Liver (tissue), 8 donors: ENCODE measurements at regions not wholly inside any gene's neighbourhood (a gene's known extent, or its start where the extent isn't known, plus 50 kb on each side); places are given as distances from the start of the nearest gene placed in this dataset.

Source experiments
- DNase-seq: peaks from one replicate; pipeline ENCODE4 v3.0.0-alpha.2; 2017; ENCODE audit warnings: low spot score
- H3K27ac ChIP-seq, 2 donors: one replicate each; pipeline ENCODE4 v1.7.0; 2013; ENCODE audit warnings: inconsistent platforms in 2 of 2, low read length in 2 of 2, control low read depth in 1 of 2, low read depth in 1 of 2, mild to moderate bottlenecking in 1 of 2
- H3K27me3 ChIP-seq, 4 donors: one replicate each; pipeline versions ENCODE4 v1.6.1 to v1.7.0; 2013; ENCODE audit warnings: low read length in 3 of 4, inconsistent platforms in 1 of 4, mild to moderate bottlenecking in 1 of 4, moderate library complexity in 1 of 4; ENCODE audit not compliant: control insufficient read depth in 4 of 4, insufficient read depth in 4 of 4
- H3K36me3 ChIP-seq, 4 donors: one replicate each; pipeline versions ENCODE4 v1.6.1 to v1.7.0; 2013; ENCODE audit warnings: low read length in 3 of 4, mild to moderate bottlenecking in 3 of 4, low read depth in 1 of 4, moderate library complexity in 1 of 4; ENCODE audit not compliant: control insufficient read depth in 4 of 4, insufficient read depth in 3 of 4
- H3K4me1 ChIP-seq, 4 donors: one replicate each; pipeline versions ENCODE4 v1.6.1 to v1.7.0; 2013; ENCODE audit warnings: low read length in 3 of 4, mild to moderate bottlenecking in 3 of 4, moderate library complexity in 1 of 4; ENCODE audit not compliant: control insufficient read depth in 4 of 4, insufficient read depth in 4 of 4
- H3K4me3 ChIP-seq, 3 donors: one replicate each; pipeline versions ENCODE4 v1.6.1 to v1.7.0; 2013; ENCODE audit warnings: low read length in 3 of 3, control low read depth in 1 of 3, low read depth in 1 of 3, mild to moderate bottlenecking in 1 of 3
- H3K9ac ChIP-seq, 2 donors: one replicate each; pipeline ENCODE4 v1.7.0; 2013; ENCODE audit warnings: low read length in 2 of 2, mild to moderate bottlenecking in 2 of 2, moderate library complexity in 2 of 2, control low read depth in 1 of 2, low read depth in 1 of 2
- H3K9me3 ChIP-seq, 4 donors: one replicate each; pipeline versions ENCODE4 v1.6.1 to v1.7.0; 2013; ENCODE audit warnings: low read length in 3 of 4; ENCODE audit not compliant: control insufficient read depth in 4 of 4
- EGR1 ChIP-seq, 2 donors: IDR thresholded peaks; 2 replicates each; pipeline ENCODE4 v1.6.1; 2016 to 2018; ENCODE audit warnings: antibody characterized with exemption in 2 of 2, low read depth in 2 of 2
- FOXA1 ChIP-seq: IDR thresholded peaks from 2 replicates; pipeline ENCODE4 v1.6.1; 2016; ENCODE audit warnings: antibody characterized with exemption
- FOXA2 ChIP-seq: IDR thresholded peaks from 2 replicates; pipeline ENCODE4 v1.6.1; 2016; ENCODE audit warnings: antibody characterized with exemption
- GABPA ChIP-seq, 2 donors: IDR thresholded peaks in 1 of 2; conservative IDR thresholded peaks in 1 of 2; 2 replicates each; pipeline ENCODE4 v1.6.1; 2016; ENCODE audit warnings: antibody characterized with exemption in 2 of 2, mild to moderate bottlenecking in 1 of 2, moderate library complexity in 1 of 2
- HNF4A ChIP-seq, 2 donors: conservative IDR thresholded peaks; 2 replicates each; pipeline ENCODE4 v1.6.1; 2016; ENCODE audit warnings: antibody characterized with exemption in 2 of 2, mild to moderate bottlenecking in 2 of 2
- HNF4G ChIP-seq: IDR thresholded peaks from 2 replicates; pipeline ENCODE4 v1.6.1; 2016; ENCODE audit warnings: antibody characterized with exemption
- JUND ChIP-seq, 2 donors: IDR thresholded peaks; 2 replicates each; pipeline ENCODE4 v1.6.1; 2016; ENCODE audit warnings: antibody characterized with exemption in 2 of 2
- NR2F2 ChIP-seq: IDR thresholded peaks from 2 replicates; pipeline ENCODE4 v1.6.1; 2016; ENCODE audit warnings: antibody characterized with exemption
- RAD21 ChIP-seq, 2 donors: IDR thresholded peaks; 2 replicates each; pipeline ENCODE4 v1.6.1; 2016; ENCODE audit warnings: antibody characterized with exemption in 2 of 2, mild to moderate bottlenecking in 2 of 2
- RXRA ChIP-seq, 2 donors: IDR thresholded peaks; 2 replicates each; pipeline ENCODE4 v1.6.1; 2017 to 2018; ENCODE audit warnings: antibody characterized with exemption in 2 of 2, mild to moderate bottlenecking in 1 of 2
- SP1 ChIP-seq: IDR thresholded peaks from 2 replicates; pipeline ENCODE4 v1.6.1; 2018; ENCODE audit warnings: antibody characterized with exemption, mild to moderate bottlenecking
- TAF1 ChIP-seq: conservative IDR thresholded peaks from 2 replicates; pipeline ENCODE4 v1.6.1; 2016; ENCODE audit warnings: antibody characterized with exemption, mild to moderate bottlenecking
- YY1 ChIP-seq: IDR thresholded peaks from 2 replicates; pipeline ENCODE4 v1.6.1; 2016; ENCODE audit warnings: antibody characterized with exemption, mild to moderate bottlenecking
- WGBS: extraction: QIAGEN DNeasy Blood & Tissue Kit; methylation state at CpG from one replicate; pipeline ENCODE4 v1.1.7; 2013; 5-methylcytosine and 5-hydroxymethylcytosine counted together
- TF ChIP-seq, protein P1 (sequence below): IDR thresholded peaks from 2 replicates; pipeline ENCODE4 v1.6.1; 2016; ENCODE audit warnings: antibody characterized with exemption
- TF ChIP-seq, protein P2 (sequence below): fragments of 150-350 bp; IDR thresholded peaks from 2 replicates; pipeline ENCODE4 v1.5.1; 2017; ENCODE audit warnings: improper control_type of control experiment, low read depth, low read length; ENCODE audit not compliant: missing input control
- TF ChIP-seq, protein P3 (sequence below): IDR thresholded peaks from 2 replicates; pipeline ENCODE4 v1.6.1; 2016; ENCODE audit warnings: antibody characterized with exemption
- TF ChIP-seq, protein P4 (sequence below): IDR thresholded peaks from 2 replicates; pipeline ENCODE4 v1.6.1; 2016; ENCODE audit warnings: antibody characterized with exemption, mild to moderate bottlenecking
- donor health status: healthy.
- donor health status: healthy.
- donor health status: healthy.
- donor health status: healthy.
- donor health status: healthy.

DNA sequence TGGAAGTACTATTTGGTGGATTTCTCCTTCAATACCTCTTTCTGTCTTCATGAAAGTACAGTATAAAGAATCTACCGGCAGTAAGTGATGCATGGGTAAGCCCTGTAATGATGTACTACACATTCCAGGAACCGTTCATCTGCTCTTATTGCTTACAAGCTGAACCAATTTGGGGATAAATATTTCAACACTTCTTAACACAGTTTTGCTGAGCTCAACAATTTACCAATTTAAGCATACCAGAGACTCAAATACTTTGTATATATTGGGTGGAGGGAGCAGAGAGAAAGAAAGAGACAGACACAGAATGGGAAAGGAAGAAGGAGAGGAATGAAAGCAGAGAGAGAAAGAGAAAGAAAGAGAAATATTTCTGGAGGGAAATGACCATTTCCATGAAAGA lies 821.1 kb upstream of the FLRT2 start:
- TF ChIP-seq HNF4G, result no peak
- no peak for TF ChIP-seq RXRA (IDR thresholded peaks at IDR 0.05)
- no peak for TF ChIP-seq GABPA (IDR thresholded peaks at IDR 0.05 in 1 of 2, conservative IDR thresholded peaks at IDR 0.05 in 1 of 2)
- TF ChIP-seq YY1, result no peak
- no peak for TF ChIP-seq JUND (IDR thresholded peaks at IDR 0.05)
- no peak for TF ChIP-seq EGR1 (IDR thresholded peaks at IDR 0.05; ENCODE audit: low read depth in 2 of 2)
- TF ChIP-seq, protein P1, sequence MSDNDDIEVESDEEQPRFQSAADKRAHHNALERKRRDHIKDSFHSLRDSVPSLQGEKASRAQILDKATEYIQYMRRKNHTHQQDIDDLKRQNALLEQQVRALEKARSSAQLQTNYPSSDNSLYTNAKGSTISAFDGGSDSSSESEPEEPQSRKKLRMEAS, result no peak
- no peak for TF ChIP-seq NR2F2
- TF ChIP-seq RAD21 (IDR thresholded peaks at IDR 0.05), result no peak
- Histone ChIP-seq H3K4me3 (no peak overlapping the region), H3K9ac (no peak overlapping the region), H3K27me3 (no peaks in the 10 kb centered on the region), H3K4me1 (no peaks in the 10 kb centered on the region), H3K9me3 (no peaks in the 10 kb centered on the region), H3K27ac (no peak overlapping the region), H3K36me3 (no peaks in the 10 kb centered on the region)
- no peak for DNase-seq
- 69% methylated on average over 2 of the region's 2 CpGs for WGBS

DNA sequence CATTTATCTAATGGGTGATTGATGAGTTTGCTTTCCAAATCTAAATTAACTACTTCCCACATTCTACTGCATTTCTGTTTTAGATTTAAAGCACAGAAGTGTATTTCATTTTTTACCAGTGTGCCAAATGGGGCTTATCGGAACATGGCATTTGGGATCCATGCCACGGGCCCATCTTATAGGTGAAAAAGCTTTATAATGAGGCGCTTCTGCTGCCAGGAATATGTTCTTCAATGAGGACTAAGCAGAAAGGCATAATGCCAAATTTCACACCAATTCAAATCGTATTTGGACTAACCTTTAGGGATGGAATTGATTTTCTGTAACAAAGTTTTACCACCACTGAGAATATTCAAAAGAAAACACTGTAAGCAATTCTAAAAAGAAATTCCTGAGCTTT lies 803.5 kb upstream of the FLRT2 start:
- no peaks in the 10 kb centered on the region for H3K27me3 ChIP-seq
- 76% methylated on average over 4 of the region's 4 CpGs for WGBS
- no peak overlapping the region for H3K27ac ChIP-seq
- no peak overlapping the region for H3K9ac ChIP-seq
- H3K36me3 ChIP-seq, result no peaks in the 10 kb centered on the region
- DNase-seq, result no peak
- H3K9me3 ChIP-seq, result no peaks in the 10 kb centered on the region
- H3K4me3 ChIP-seq, result no peak overlapping the region
- no peaks in the 10 kb centered on the region for H3K4me1 ChIP-seq
- TF ChIP-seq, protein P2, sequence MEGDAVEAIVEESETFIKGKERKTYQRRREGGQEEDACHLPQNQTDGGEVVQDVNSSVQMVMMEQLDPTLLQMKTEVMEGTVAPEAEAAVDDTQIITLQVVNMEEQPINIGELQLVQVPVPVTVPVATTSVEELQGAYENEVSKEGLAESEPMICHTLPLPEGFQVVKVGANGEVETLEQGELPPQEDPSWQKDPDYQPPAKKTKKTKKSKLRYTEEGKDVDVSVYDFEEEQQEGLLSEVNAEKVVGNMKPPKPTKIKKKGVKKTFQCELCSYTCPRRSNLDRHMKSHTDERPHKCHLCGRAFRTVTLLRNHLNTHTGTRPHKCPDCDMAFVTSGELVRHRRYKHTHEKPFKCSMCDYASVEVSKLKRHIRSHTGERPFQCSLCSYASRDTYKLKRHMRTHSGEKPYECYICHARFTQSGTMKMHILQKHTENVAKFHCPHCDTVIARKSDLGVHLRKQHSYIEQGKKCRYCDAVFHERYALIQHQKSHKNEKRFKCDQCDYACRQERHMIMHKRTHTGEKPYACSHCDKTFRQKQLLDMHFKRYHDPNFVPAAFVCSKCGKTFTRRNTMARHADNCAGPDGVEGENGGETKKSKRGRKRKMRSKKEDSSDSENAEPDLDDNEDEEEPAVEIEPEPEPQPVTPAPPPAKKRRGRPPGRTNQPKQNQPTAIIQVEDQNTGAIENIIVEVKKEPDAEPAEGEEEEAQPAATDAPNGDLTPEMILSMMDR, result no peak
- TF ChIP-seq JUND (IDR thresholded peaks at IDR 0.05) (no peak), FOXA1 (no peak), HNF4G (no peak), RAD21 (IDR thresholded peaks at IDR 0.05) (no peak), YY1 (no peak)
- TF ChIP-seq, protein P1, result no peak

DNA sequence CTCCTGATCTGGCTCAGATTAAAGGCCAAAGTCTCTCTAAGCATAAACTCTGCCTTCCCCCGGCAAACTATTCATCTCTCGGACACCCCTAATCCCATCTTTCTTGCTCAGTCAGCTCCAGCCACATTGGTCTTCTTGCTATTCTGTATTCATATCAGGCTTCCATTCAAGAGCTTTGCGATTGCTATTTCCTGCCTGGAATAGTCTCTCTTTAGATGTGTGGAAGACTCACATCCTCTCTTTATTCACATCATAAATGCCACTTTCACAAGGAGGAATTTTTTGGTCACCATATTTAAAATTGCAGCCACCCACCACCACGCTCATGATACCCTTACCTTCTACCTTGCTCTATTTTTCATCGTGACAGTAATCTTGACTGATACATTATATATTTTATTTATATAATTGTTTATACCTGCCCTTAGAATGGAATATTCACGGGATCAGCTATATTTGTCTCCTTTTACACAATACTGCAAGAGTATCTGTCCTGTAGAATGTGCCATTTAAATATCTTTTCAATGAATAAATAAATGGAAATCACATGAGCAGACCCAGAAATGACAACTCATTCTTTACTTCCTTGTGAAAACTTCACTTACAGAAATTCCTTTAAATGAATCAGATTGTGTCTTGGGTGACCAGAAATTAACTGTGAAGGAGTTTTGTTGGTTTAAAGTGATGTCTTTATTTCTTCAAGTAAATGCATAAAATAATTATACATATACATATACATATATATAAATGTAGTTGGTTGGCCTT lies 780.6 kb upstream of the FLRT2 start:
- WGBS, result 80% methylated on average over 6 of the region's 6 CpGs
- TF ChIP-seq SP1, result no peak
- TF ChIP-seq, protein P3, sequence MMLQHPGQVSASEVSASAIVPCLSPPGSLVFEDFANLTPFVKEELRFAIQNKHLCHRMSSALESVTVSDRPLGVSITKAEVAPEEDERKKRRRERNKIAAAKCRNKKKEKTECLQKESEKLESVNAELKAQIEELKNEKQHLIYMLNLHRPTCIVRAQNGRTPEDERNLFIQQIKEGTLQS, result no peak
- no peak for TF ChIP-seq RAD21 (IDR thresholded peaks at IDR 0.05)
- TF ChIP-seq HNF4A (conservative IDR thresholded peaks at IDR 0.05), result no peak
- TF ChIP-seq FOXA2, result no peak
- TF ChIP-seq TAF1, result no peak
- TF ChIP-seq, protein P2, result no peak
- TF ChIP-seq JUND (IDR thresholded peaks at IDR 0.05), result no peak
- TF ChIP-seq, protein P4, sequence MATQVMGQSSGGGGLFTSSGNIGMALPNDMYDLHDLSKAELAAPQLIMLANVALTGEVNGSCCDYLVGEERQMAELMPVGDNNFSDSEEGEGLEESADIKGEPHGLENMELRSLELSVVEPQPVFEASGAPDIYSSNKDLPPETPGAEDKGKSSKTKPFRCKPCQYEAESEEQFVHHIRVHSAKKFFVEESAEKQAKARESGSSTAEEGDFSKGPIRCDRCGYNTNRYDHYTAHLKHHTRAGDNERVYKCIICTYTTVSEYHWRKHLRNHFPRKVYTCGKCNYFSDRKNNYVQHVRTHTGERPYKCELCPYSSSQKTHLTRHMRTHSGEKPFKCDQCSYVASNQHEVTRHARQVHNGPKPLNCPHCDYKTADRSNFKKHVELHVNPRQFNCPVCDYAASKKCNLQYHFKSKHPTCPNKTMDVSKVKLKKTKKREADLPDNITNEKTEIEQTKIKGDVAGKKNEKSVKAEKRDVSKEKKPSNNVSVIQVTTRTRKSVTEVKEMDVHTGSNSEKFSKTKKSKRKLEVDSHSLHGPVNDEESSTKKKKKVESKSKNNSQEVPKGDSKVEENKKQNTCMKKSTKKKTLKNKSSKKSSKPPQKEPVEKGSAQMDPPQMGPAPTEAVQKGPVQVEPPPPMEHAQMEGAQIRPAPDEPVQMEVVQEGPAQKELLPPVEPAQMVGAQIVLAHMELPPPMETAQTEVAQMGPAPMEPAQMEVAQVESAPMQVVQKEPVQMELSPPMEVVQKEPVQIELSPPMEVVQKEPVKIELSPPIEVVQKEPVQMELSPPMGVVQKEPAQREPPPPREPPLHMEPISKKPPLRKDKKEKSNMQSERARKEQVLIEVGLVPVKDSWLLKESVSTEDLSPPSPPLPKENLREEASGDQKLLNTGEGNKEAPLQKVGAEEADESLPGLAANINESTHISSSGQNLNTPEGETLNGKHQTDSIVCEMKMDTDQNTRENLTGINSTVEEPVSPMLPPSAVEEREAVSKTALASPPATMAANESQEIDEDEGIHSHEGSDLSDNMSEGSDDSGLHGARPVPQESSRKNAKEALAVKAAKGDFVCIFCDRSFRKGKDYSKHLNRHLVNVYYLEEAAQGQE, result no peak
- no peak for TF ChIP-seq FOXA1
- no peaks in the 10 kb centered on the region for H3K36me3 ChIP-seq
- H3K9me3 ChIP-seq, result no peaks in the 10 kb centered on the region
- no peak overlapping the region for H3K27ac ChIP-seq
- no peaks in the 10 kb centered on the region for H3K4me1 ChIP-seq
- DNase-seq, result no peak
- H3K27me3 ChIP-seq, result no peaks in the 10 kb centered on the region
- H3K4me3 ChIP-seq, result no peak overlapping the region
- H3K9ac ChIP-seq, result no peak overlapping the region
